RWPE2 (cell line): ENCODE measurements at regions not wholly inside any gene's neighbourhood (a gene's known extent, or its start where the extent isn't known, plus 50 kb on each side); places are given as distances from the start of the nearest gene placed in this dataset.

ENCODE experiments used
- ATAC-seq: fragments of 200-7000 bp; cut with Tn5 transposase; 3 replicates; pipeline ENCODE4 v1.9.1; 2021; ENCODE audit warnings: low read depth
- DNase-seq: peaks from one replicate; pipeline ENCODE4 v3.0.0-alpha.2; 2020; ENCODE audit warnings: low spot score
- H3K27ac ChIP-seq: fragments of 450-650 bp; 2 replicates; pipeline ENCODE4 v1.5.1; 2017; ENCODE audit warnings: mild to moderate bottlenecking; ENCODE audit not compliant: poor library complexity, severe bottlenecking
- H3K27me3 ChIP-seq: fragments of 250-450 bp; sonication (Bioruptor Pico); 2 replicates; pipeline ENCODE4 v1.5.1; 2021; ENCODE audit warnings: mild to moderate bottlenecking, moderate library complexity; ENCODE audit not compliant: insufficient read depth, poor library complexity, severe bottlenecking
- H3K36me3 ChIP-seq: fragments of 250-450 bp; sonication (Bioruptor Pico); 2 replicates; pipeline ENCODE4 v1.5.1; 2020; ENCODE audit warnings: low read depth, mild to moderate bottlenecking, moderate library complexity
- H3K4me1 ChIP-seq: fragments of 250-450 bp; sonication (Bioruptor Pico); 2 replicates; pipeline ENCODE4 v1.5.1; 2021; ENCODE audit warnings: mild to moderate bottlenecking, moderate library complexity; ENCODE audit not compliant: insufficient read depth, poor library complexity, severe bottlenecking
- H3K4me3 ChIP-seq: fragments of 250-450 bp; sonication (Bioruptor Pico); 2 replicates; pipeline ENCODE4 v1.5.1; 2021; ENCODE audit warnings: mild to moderate bottlenecking, moderate library complexity; ENCODE audit not compliant: severe bottlenecking
- H3K9me3 ChIP-seq: fragments of 250-450 bp; sonication (Bioruptor Pico); 2 replicates; pipeline ENCODE4 v1.5.1; 2021; ENCODE audit warnings: mild to moderate bottlenecking, moderate library complexity; ENCODE audit not compliant: severe bottlenecking
- TF ChIP-seq, protein P1 (sequence below): fragments of 450-650 bp; IDR thresholded peaks from one replicate; pipeline ENCODE4 v1.5.1; 2017; ENCODE audit warnings: mild to moderate bottlenecking, moderate library complexity; ENCODE audit not compliant: poor library complexity, severe bottlenecking

GRCh38 chr14:101184572-101184971 is 281.1 kb upstream of the RTL1 start:
- no peaks in the 10 kb centered on the region for H3K36me3 ChIP-seq
- no peaks in the 10 kb centered on the region for H3K9me3 ChIP-seq
- ATAC-seq = no peak

DNA sequence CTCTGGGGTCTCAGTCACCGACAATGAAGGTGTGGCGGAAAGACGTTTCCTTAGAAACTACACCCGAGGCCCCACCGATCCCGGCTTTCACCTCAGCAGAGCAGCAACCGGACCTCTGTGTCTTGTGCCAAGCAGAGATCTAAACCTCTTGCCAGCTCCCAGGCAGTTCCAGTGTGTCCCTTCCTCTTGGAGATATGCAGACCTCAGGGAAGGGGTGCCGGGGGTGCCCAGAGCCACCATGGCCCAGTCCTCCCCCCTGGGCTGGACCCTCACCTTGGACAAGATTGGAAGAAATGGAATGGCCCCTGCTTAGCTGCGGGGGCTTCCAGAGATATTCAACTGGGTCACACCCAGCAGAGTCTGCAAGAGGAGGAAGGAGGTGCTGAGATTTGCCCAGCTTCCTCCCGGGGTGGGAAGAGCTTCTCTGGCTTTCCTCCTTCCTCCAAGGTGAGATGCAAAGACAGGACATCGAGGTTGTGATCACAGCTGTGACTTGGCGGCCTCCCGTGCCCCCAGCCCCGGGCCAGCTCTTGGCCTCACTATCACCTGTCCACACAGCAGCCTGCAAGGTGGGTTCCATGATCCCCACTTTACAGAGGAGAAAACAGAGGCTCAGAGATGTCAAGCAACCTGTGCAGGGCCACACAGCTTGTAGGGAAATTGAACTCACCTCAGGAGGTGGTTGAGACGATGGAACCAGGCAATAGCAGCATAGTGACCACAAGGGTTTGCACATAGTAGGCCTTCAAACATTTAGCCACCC is 281.7 kb upstream of the RTL1 start:
- H3K27ac ChIP-seq = no peak overlapping the region
- no peaks in the 10 kb centered on the region for H3K4me1 ChIP-seq
- DNase-seq = peak; percentile 51
- no peak overlapping the region for H3K4me3 ChIP-seq
- H3K27me3 ChIP-seq = peaks cover 16% of the 10 kb centered on the region
- no peak for ATAC-seq
- no peaks in the 10 kb centered on the region for H3K36me3 ChIP-seq
- H3K9me3 ChIP-seq = no peaks in the 10 kb centered on the region
- TF ChIP-seq, protein P1, sequence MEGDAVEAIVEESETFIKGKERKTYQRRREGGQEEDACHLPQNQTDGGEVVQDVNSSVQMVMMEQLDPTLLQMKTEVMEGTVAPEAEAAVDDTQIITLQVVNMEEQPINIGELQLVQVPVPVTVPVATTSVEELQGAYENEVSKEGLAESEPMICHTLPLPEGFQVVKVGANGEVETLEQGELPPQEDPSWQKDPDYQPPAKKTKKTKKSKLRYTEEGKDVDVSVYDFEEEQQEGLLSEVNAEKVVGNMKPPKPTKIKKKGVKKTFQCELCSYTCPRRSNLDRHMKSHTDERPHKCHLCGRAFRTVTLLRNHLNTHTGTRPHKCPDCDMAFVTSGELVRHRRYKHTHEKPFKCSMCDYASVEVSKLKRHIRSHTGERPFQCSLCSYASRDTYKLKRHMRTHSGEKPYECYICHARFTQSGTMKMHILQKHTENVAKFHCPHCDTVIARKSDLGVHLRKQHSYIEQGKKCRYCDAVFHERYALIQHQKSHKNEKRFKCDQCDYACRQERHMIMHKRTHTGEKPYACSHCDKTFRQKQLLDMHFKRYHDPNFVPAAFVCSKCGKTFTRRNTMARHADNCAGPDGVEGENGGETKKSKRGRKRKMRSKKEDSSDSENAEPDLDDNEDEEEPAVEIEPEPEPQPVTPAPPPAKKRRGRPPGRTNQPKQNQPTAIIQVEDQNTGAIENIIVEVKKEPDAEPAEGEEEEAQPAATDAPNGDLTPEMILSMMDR = no peak

More at GRCh38 chr14:101184572-101184971, 281.1 kb upstream of the RTL1 start:
- Histone ChIP-seq H3K4me3 (no peak overlapping the region), H3K27ac (no peak overlapping the region), H3K27me3 (peaks cover 16% of the 10 kb centered on the region), H3K4me1 (no peaks in the 10 kb centered on the region)
- TF ChIP-seq, protein P1 = no peak
- no peak for DNase-seq

DNA sequence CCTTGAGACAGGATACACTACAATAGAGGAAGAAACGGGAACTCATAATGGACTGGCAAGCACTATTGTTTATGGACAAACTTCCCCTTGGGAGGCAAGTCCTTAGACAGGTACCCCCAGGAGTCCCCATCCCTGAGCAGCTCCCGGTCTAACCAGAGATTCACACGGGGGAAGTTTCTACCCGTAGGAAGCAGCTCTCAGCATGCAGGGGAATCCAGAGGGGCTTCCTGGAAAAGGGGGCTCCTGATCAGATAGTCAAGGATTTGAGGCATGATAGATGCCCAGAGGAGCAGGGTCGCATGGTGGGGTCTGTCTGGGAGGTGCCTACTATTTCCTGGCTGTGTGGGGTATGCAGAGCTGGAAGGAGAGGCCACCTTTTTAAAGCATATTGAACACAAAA is 282.4 kb upstream of the RTL1 start:
- ATAC-seq = no peak
- no peak overlapping the region for H3K4me3 ChIP-seq
- no peaks in the 10 kb centered on the region for H3K36me3 ChIP-seq
- DNase-seq = peak; percentile 24
- H3K27me3 ChIP-seq = peaks cover 16% of the 10 kb centered on the region
- no peak overlapping the region for H3K27ac ChIP-seq
- H3K9me3 ChIP-seq = no peaks in the 10 kb centered on the region
- TF ChIP-seq, protein P1 = no peak
- no peaks in the 10 kb centered on the region for H3K4me1 ChIP-seq

DNA sequence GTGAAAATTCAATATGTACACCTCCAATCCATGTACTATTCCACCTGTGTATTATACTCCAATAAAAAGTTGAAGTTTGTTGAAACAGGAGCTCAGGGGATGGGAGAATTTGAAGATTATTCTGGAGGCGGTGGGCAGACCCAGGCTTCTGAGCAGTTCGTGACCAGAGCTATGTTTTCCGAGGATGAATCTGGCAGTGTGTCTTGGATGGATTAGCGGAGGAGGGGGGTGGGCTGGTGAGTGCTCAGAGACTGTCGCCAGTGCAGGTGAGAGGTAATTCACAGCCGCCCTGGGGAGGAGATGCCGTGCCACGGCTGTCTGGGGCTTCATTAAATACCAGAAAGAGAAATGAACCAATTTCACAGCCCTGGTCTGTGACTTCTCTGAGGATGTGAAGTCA is 283.0 kb upstream of the RTL1 start:
- H3K4me1 ChIP-seq = no peaks in the 10 kb centered on the region
- no peaks in the 10 kb centered on the region for H3K9me3 ChIP-seq
- H3K4me3 ChIP-seq = no peak overlapping the region
- H3K27ac ChIP-seq = no peak overlapping the region
- DNase-seq = peak; percentile 40
- TF ChIP-seq, protein P1 = no peak
- no peak for ATAC-seq
- no peaks in the 10 kb centered on the region for H3K36me3 ChIP-seq
- peaks cover 16% of the 10 kb centered on the region for H3K27me3 ChIP-seq
